GM21390 (cell line): ENCODE measurements at regions not wholly inside any gene's neighbourhood (a gene's known extent, or its start where the extent isn't known, plus 50 kb on each side); places are given as distances from the start of the nearest gene placed in this dataset.
"Not testable (repeated sequence)": the region's sequence is repeated elsewhere in the genome, so short reads cannot be mapped to it uniquely, and the experiment has no call there.

ENCODE experiments used
- ATAC-seq: cut with Tn5 transposase; IDR thresholded peaks from one replicate; pipeline ENCODE4 v1.9.1; 2021; ENCODE audit not compliant: unreplicated experiment

DNA sequence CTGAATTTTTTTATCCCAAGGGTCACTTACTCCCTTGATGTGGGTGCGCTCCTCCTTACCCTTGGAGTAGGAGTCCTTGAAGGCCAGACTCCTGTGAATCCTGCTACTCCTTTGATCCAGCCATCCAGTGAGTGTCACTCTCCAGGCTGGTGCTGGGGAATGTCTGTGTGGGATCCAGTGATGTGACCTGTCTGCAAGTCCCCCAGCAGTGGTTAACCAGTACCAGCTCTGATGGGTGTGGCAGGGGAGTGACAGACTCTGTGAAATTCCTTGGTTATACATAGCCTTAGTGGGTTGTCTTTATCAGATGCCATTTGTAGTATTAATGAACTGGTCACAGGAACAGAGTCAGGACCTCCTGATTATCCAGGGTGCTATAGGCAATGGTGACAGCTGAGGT lies 409.5 kb upstream of the LMO3 start:
- ATAC-seq: no peak

DNA sequence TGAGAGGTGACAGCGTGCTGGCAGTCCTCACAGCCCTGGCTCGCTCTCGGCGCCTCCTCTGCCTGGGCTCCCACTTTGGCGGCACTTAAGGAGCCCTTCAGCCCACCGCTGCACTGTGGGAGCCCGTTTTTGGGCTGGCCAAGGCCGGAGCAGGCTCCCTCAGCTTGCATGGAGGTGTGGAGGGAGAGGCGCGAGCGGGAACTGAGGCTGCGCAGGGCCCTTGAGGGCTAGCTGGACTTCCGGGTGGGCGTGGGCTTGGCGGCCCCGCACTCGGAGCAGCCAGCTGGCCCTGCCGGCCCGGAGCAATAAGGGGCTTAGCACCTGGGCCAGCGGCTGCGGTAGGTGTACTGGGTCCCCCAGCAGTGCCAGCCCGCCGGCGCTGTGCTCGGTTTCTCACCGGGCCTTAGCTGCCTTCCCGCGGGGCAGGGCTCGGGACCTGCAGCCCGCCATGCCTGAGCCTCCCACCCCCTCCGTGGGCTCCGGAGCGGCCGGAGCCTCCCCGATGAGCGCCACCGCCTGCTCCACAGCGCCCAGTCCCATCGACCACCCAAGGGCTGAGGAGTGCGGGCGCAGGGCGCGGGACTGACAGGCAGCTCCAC lies 401.6 kb upstream of the LMO3 start:
- not testable (repeated sequence) for ATAC-seq

DNA sequence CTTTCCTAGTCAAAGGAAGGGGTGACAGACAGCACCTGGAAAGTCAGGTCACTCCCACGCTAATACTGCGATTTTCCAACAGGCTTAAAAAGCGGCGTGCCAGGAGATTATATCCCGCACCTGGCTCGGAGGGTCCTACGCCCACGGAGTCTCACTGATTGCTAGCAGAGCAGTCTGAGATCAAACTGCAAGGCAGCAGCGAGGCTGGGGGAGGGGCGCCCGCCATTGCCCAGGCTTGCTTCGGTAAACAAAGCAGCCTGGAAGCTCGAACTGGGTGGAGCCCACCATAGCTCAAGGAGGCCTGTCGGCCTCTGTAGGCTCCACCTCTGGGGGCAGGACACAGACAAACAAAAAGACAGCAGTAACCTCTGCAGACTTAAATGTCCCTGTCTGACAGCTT lies 392.6 kb upstream of the LMO3 start:
- not testable (repeated sequence) for ATAC-seq

DNA sequence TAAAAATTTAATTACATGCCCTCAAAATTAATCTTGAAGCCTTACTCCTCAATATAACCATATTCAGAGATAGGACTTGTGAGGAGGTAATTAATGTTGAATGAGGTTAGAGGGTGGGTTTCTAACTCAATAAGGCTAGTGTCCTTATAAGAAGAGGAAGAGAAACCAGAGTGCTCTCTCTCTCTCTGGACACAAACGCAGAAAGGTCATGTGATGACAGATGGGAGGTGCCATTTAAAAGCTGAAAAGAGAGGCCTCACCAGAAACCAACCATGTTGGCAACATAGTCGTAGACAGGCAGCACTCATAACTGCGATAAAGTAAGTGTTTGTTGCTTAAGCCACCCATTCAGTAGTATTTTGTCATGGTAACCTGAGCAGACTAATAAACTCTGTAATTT lies 378.5 kb upstream of the LMO3 start:
- no peak for ATAC-seq

DNA sequence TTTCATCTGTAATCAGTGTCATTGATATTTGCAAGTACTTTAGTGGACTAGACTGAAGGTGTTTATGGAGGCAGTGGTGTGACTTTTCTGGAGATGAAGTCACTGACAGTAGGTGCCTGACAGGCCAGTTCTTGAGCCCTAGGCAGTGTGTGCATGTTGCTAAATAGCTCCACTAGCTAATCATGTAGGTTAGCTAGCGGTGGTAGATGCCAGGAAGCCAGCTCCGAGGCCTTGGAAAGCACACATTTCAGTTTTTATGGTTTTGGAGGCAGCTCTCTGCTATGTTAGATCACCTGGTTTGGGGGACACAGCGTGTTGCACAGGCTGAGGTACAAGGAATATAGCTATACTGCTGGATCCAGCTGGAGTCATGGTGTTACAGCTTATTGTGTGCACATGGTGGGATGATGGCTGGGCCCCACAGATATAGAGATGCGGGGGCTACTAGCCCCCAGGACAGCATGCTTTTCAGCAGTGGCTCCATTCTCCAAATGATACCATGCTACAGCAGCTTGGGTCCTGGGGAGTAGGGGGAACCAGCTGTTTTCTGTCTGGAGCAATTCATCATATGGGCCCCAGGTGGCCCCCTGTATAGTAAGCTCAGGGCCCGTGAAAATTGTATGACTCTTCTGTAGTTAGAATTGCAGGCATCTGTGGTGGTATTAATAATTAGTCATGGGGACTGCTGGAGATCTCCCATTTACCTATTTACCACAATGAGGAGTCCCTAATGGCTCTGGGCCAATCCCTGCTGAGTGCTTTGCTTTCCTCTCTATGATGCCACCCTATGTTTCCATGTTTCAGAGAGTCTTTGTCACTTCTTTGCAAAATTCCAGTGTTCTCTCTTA lies 367.2 kb upstream of the LMO3 start:
- no peak for ATAC-seq

DNA sequence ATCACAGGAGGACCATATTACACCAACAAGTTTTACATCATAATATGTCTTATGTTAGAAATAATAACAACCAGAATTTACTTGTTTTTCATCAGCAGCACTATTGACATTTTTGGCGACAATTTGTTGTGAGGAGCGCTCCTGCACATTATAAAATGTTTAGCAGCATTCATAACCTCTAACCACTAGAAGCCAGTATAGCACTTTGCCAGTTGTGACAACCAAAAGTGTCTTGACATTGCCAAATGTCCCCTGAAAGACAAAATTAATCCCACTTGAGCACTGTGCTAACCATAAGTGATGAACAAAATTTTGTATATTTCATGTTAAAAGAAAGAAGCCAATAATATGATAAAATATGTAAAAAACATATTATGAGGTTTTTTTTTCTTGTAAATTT lies 356.9 kb upstream of the LMO3 start:
- no peak for ATAC-seq

DNA sequence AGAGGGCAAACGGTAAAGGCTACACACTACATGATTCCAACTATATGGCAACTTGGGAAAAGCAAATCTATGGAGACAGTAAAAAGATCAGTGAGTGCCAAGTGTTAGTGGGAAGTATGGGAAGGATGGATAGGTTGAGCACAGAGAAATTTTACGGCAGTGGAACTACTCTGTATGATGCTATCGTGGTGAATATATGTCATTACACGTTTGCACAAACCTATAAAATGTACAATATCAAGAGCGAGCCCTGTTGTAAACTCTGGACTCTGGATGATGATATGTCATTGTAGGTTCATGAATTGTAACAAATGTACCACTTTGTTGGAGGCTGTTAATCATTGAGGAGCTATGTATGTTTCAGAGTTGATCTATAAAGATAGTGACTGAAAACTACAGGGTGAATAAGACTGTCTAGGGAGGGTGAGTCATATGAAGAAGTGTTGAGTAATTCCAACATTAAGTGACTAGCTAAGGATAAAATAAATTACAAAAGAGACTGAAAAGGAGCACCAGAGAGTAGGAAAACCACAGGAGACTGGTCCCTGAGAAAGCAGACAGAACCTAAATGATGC lies 349.2 kb upstream of the LMO3 start:
- ATAC-seq: no peak

DNA sequence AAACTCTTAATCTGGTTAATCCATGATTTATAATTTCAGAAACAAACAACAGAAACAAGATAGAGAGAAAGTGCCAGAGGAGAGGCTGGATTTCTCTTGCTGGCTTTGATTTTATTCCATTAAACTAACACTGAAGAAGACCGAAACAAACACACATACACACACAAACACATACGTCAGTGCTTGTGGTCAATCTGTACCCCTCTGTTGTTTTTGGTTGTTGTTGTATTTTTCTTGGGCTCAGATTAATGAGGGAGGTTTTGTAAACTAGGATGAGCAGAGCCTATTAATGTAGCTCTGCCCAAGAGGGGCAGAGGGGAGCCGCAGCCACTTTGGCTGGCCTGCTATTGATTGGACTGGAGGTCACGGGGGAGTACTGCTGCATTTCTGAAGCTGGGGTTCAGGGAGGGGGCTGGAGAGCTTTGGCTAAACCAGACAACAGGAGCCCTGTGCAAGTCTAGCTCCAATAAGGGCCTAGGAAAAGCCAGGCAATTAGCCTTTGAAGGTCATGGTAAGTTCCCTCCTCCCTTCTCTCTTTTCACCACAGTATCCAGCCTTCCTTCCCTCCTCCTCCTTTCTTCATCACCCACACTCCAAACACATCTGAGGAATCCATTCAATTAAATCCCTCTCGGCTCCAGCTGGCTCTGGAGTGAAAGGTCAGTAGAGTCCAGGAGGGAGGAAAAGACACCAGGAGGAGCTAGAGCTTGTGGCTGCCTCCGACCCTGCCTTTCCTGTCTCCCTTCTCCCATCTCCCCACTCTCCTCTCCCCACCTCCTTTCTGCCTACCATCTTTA lies 344.1 kb upstream of the LMO3 start:
- no peak for ATAC-seq

DNA sequence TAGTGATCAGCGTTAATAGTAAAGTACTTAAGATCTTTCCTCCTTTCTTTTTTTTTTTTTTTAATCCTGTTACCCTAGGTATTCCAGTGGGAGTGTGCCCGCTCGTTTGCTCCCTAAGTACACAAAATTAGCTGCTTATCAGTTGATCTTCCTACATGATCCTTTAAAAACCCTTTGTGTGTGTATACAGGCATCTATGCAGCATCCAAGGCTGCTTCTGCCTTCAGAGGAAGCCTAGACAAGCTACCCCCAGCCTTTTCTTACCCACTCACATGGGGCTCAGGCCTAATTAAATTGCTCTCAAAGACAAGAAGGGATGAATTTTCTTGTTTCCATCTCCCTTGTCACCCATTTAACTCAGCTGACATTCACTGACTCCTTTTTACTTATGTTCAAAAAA lies 343.4 kb upstream of the LMO3 start:
- no peak for ATAC-seq

DNA sequence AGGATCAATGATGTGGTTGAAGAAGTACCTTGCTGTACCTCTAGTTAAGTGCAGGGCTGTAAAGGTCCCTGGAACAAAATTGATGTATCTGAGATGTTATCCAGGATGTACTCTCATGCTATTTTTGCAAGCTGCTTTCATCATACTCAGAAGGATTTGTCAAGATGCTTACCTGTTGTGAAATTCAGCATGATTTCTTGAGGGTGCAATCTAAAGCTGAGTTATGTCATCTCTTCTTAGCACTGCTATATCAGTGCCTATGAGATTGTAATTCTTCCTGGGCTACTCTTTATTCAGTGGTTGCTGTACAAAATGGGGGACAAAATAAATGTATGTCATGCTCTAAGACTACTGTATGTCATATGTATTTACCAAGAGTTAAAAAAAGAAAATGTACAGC lies 340.7 kb upstream of the LMO3 start:
- ATAC-seq: no peak

DNA sequence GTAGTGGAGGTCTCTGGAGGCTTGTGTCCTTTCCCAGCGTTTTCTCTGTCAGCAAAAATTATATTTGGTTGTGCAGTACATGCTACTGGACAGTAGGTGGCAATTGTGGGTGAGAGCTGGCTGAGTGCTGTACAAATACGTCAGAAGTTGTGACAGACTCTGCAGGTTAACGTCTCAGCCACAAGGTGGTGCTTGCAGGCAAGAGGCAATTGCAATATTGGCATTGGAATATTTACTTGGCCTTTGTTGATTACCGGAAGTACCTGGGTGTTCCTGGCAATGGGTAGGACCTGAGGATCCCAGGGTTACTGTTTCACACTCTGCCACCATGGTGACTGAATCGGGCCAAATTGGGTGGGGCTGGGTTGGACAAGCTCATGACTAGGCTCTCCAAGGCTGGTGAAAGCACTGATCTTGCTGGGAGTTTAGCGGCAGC lies 333.9 kb upstream of the LMO3 start:
- ATAC-seq: peak; percentile 99

DNA sequence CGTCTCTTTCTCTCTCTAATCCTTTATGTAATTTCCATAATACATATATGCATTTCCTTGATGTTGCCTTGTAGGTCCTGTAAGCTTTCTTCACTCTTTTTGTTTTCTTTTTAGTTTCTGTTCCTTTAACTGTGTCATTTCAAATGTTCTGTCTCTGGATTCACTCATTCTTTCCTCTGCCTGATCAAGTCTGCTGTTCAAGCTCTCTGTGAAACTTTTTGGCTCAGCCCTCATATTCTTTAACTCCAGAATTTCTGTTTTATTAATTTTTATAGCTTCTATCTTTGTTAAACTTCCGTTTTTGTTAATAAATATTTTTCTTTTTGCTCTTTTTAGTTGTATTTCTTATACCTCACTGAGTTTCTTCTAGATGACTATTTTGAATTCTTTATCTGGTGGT lies 321.3 kb upstream of the LMO3 start:
- ATAC-seq: no peak

DNA sequence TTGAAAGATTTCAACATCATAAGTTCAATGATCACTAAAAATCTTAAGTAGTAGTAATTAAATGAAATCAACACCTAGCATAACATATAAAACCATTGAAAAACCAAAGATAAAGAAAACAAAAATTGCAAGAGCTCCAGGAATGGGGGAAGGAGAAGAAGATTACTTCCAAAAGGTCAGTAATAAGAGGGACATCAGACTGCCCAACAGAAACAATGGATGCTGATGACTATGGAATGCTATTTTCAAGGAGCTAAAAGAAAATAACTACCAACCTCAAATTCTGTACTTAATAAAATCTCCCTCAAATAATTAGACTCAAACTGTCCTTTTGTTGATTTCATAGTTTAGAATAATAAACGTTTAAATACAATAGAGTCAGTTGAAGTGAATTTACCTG lies 314.5 kb upstream of the LMO3 start:
- no peak for ATAC-seq

DNA sequence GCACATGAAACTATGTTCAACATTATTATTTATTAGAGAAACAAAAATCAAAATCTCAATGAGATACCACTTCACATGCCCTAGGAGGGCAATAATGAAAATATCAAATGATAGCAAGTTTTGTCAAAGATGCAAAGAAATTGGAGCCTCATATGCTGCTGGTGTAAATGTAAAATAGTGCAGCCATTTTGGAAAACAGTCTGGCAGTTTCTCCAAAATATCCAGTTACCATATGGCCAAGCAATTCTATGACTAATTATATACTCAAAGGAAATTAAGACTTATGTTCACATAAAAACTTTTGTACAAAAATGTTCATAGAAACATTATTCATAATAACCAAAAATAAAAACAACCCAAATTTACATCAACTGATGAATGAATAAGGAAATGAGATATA lies 313.6 kb upstream of the LMO3 start:
- no peak for ATAC-seq

DNA sequence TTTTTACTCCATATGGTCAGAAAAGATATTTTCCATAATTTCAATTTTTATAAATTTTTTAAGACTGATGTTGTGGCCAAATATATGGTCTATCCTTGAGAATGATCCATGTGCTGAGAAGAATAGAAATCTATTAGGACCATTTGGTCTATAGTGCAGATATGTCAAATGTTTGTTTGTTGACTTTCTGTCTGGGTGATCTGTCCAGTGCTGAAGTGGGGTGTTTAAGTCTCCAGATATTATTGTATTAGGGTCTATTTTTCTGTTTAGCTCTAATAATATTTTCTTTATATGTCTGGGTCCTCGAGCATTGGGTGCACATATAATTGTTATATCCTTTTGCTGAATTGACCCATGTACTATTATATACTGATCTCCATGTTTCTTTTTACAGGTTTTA lies 308.9 kb upstream of the LMO3 start:
- no peak for ATAC-seq

DNA sequence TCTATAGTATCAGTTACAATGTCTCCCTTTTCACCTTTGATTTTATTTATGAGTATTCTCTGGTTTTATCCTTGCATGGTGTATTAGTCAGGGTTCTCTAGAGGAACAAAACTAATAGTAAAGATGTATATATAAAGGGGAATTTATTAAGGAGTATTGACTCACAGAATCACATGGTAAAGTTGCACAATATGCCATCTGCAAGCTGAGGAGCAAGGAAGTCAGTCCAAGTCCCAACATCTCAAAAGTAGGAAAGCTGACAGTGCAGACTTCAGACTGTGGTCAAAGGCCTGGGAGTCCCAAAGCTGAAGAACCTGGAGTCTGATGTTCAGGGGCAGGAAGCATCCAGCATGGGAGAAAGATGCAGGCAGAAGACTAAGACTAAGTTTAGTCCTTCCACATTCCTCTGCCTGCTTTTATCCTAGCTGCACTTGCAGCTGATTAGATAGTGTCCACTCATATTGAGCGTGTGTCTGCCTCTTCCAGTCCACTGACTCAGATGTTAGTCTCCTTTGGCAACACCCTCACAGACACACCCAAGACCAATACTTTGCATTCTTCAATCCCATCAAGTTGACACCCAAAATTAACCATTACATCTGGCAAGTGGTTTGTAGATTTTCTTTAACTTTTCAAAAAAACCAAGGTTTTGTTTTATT lies 308.0 kb upstream of the LMO3 start:
- ATAC-seq: no peak

DNA sequence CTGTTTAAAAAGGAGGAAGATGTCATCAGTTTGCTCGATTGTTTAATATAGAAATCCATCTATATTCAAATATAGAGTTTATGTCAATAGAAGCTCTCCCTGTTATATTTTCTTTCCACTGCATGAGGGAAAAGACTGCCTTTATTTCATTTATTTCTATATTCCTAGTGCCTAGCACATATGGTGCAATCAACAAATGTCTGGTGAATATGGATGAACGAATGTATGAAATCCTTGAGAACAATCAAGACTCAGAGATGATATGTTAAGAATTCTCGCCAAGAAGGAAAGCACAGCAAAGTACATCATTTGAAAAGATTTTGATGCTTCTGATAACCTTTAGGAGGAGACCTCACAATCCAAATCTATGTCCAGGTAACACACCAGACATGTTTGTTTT lies 296.0 kb upstream of the LMO3 start:
- ATAC-seq: no peak

DNA sequence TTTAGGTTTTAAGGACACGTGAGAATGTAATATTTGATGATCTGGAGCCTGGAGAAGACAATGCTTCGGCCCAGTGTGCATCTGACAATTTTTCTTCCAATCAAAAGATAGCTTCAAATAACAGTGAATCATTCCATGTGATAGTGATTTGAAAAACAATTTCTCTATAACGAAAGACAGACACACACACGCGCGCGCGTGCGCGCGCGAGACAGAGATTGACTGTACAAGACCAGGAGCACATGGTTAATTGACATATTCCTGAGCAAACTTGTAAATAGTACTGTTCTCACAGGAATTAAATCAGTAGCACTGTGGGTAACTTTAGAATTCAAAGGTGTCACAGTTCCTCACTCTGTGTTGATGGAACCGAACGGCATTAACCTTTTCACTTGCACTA lies 287.5 kb upstream of the LMO3 start:
- ATAC-seq: no peak

DNA sequence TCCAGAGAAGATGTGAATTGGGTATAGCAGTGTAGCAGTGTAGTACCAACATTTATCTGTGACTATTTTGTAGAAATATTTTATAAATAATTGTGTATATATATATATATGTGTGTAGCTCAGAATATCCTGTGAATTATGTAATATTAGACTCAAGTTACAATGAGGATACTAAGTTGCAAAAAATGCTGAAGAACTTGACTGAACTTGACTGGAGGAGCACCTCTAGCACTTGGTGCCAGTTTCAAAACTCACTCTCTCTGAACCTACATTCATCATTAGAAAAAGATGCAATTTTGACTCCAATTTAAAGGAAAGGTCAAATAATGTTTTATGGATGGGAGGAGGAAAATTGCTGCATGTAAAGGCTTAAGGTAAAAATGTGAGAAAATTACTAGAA lies 285.7 kb upstream of the LMO3 start:
- no peak for ATAC-seq

DNA sequence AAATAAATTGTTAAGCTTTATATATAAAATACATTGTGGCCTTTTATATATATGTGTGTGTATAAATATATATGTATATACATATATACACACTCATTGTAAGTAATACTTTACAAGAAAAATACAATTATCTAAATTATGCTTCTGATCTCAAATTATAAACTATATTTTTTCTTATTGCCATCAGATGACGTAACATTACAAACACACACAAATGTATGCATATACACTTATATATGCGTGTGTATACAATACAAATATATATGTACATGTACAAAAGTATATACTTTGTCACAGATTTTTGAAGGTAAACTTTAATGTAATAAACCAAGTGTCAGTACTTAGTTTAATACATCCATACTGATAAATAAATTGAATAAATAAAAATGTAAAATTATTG lies 278.9 kb upstream of the LMO3 start:
- no peak for ATAC-seq

DNA sequence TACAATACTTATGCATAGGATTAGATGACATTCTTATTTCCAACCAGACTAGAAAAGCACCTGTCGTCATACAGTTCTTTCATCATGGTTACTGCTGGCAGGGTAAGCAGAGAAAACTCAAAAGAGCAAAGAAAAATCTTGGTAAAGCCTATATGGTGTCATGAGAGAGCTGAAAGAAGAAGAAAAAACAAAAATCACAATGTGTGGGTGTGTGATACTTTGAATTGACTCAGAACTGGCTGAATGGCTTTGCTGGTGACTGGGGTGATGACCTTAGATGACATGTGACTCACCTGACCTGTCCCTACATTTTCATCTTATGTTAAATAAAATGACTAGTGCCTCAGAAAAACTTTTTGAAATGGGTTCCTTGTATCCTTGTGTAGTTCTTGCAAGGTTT lies 278.1 kb upstream of the LMO3 start:
- ATAC-seq: peak; percentile 58
